A673 (cell line): ENCODE measurements at regions not wholly inside any gene's neighbourhood (a gene's known extent, or its start where the extent isn't known, plus 50 kb on each side); places are given as distances from the start of the nearest gene placed in this dataset.

Experiments used
- BruUV-seq: library from RNA; stranded (reverse); fragments of 400-500 nt; replicated peaks from 2 replicates; lab custom pipeline; 2021; lab: Mats Ljungman, UMichigan
- CTCF ChIA-PET: fragments of 300-600 bp; sonication (Branson Sonifier 250); formaldehyde crosslinking; loops from one replicate; lab custom pipeline; 2022; ENCODE audit warnings: antibody characterized with exemption; lab: Charles Lee
- POLR2A ChIA-PET: fragments of 300-600 bp; sonication (Branson Sonifier 250); formaldehyde crosslinking; loops from one replicate; lab custom pipeline; 2022; ENCODE audit warnings: antibody characterized with exemption; ENCODE audit not compliant: low non-redundant PET; lab: Charles Lee
- DNase-seq: peaks from one replicate; pipeline ENCODE4 v3.0.0-alpha.2; 2015; ENCODE audit warnings: low spot score
- H3K27ac ChIP-seq: fragments of 200-600 bp; sonication (generic); 2 replicates; pipeline ENCODE4 v1.5.1; 2016; ENCODE audit warnings: mixed run types, low read depth, mild to moderate bottlenecking, mixed read lengths, antibody characterized with exemption, low read length; ENCODE audit not compliant: poor library complexity, severe bottlenecking
- H3K27me3 ChIP-seq: fragments of 200-600 bp; sonication (generic); replicated peaks from 2 replicates; pipeline ENCODE4 v1.6.1; 2017; ENCODE audit warnings: mixed run types, low read depth, mild to moderate bottlenecking, mixed read lengths, antibody characterized with exemption, low read length; ENCODE audit not compliant: insufficient read depth, poor library complexity
- H3K36me3 ChIP-seq: fragments of 200-600 bp; sonication (generic); 2 replicates; pipeline ENCODE4 v1.6.1; 2016; ENCODE audit warnings: mixed run types, mild to moderate bottlenecking, mixed read lengths, antibody characterized with exemption, low read length; ENCODE audit not compliant: insufficient read depth, poor library complexity, severe bottlenecking
- H3K4me1 ChIP-seq: fragments of 200-600 bp; sonication (generic); 2 replicates; pipeline ENCODE4 v1.6.1; 2017; ENCODE audit warnings: mixed run types, mild to moderate bottlenecking, mixed read lengths, antibody characterized with exemption, low read length; ENCODE audit not compliant: insufficient read depth, poor library complexity, severe bottlenecking
- H3K4me3 ChIP-seq: fragments of 200-600 bp; sonication (generic); 2 replicates; pipeline ENCODE4 v1.5.1; 2016; ENCODE audit warnings: low read depth, mixed run types, mild to moderate bottlenecking, mixed read lengths, low read length; ENCODE audit not compliant: poor library complexity, severe bottlenecking
- H3K9me3 ChIP-seq: fragments of 200-600 bp; sonication (generic); 2 replicates; pipeline ENCODE4 v1.6.1; 2016; ENCODE audit warnings: mixed run types, low read depth, mild to moderate bottlenecking, mixed read lengths, antibody characterized with exemption, low read length; ENCODE audit not compliant: poor library complexity, severe bottlenecking
- CTCF ChIP-seq: fragments of 300-800, 200-600 bp; sonication (generic); conservative IDR thresholded peaks from 2 replicates; pipeline ENCODE4 v1.5.1; 2017; ENCODE audit warnings: low read depth, mild to moderate bottlenecking, antibody characterized with exemption, low read length, moderate library complexity, mixed read lengths
- EZH2 ChIP-seq: fragments of 200-600 bp; sonication (generic); IDR thresholded peaks from 2 replicates; pipeline ENCODE4 v1.6.1; 2017; ENCODE audit warnings: borderline replicate concordance, low read depth, mild to moderate bottlenecking, mixed read lengths, antibody characterized with exemption, low read length; ENCODE audit not compliant: poor library complexity, severe bottlenecking
- intact Hi-C: fragments of 100-400 bp; cut with micrococcal nuclease; formaldehyde crosslinking; loops from one replicate; pipeline ENCODE4 v1.10.0; 2022; ENCODE audit not compliant: unreplicated experiment

GRCh38 chr4:156396534-156396933 lies 442.9 kb upstream of the CTSO start:
- DNase-seq: no peak
- Histone ChIP-seq H3K27me3 (no peaks in the 10 kb centered on the region), H3K4me1 (no peaks in the 10 kb centered on the region), H3K9me3 (no peaks in the 10 kb centered on the region), H3K36me3 (no peaks in the 10 kb centered on the region), H3K27ac (no peak overlapping the region), H3K4me3 (no peak overlapping the region)
- BruUV-seq: no TSS peak
- ChIA-PET POLR2A (interaction anchor here (0.6 kb wide), 1 partner anchor 12 kb away, joined by 3 read pairs; no protein-coding TSS in a partner anchor), CTCF (no interaction called here)
- TF ChIP-seq EZH2 (no peak), CTCF (no peak)
- intact Hi-C loops: no loop called here

- Histone ChIP-seq H3K9me3 (no peaks in the 10 kb centered on the region), H3K4me1 (no peaks in the 10 kb centered on the region), H3K4me3 (no peak overlapping the region), H3K27me3 (no peaks in the 10 kb centered on the region), H3K27ac (no peak overlapping the region), H3K36me3 (no peaks in the 10 kb centered on the region)
- DNase-seq: no peak
- intact Hi-C loops: no loop called here
- ChIA-PET POLR2A (no interaction called here), CTCF (no interaction called here)
- BruUV-seq: no TSS peak
- TF ChIP-seq EZH2 (no peak), CTCF (no peak)
These were observed 437.6 kb upstream of the CTSO start for GRCh38 chr4:156391325-156391653.

- H3K4me1 ChIP-seq: no peaks in the 10 kb centered on the region
- no peak overlapping the region for H3K27ac ChIP-seq
- TF ChIP-seq CTCF: no peak
- TF ChIP-seq EZH2: no peak
- CTCF ChIA-PET: no interaction called here
- no peaks in the 10 kb centered on the region for H3K36me3 ChIP-seq
- no peak overlapping the region for H3K4me3 ChIP-seq
- no peaks in the 10 kb centered on the region for H3K9me3 ChIP-seq
- intact Hi-C loops: no loop called here
- no TSS peak for BruUV-seq
- H3K27me3 ChIP-seq: no peaks in the 10 kb centered on the region
- POLR2A ChIA-PET: no interaction called here
- DNase-seq: no peak
These were observed 437.1 kb upstream of the CTSO start for GRCh38 chr4:156390599-156391324.
